ENCODE measurements at regions not wholly inside any gene's neighbourhood (a gene's known extent, or its start where the extent isn't known, plus 50 kb on each side); places are given as distances from the start of the nearest gene placed in this dataset.

DNA sequence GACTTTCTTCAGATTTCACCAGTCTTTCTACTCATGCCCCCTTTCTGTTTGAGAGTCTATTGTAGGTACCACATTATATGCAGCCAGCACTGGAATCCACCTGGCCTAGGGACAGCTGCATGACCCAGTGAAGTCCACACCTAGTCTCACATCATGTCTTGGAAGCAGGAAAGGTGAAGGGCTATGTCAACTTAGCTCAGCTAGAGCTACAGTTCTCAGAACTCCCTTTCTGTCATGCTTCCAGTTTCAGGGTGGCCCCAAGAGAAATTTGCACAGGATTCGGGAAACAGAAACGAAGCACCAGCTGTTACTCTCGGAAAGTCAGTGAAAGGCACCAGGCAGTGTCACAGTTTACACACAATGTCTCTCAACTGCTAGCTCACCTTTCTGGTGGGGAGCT is 51.6 kb upstream of the NLRP1 start:
- DNase-seq (ENCODE audit: low spot score) = no peak

- no peak for DNase-seq (ENCODE audit: low spot score)
Measured at GRCh38 chr17:5638596-5638995, 54.3 kb upstream of the NLRP1 start.

GRCh38 chr17:5640726-5641125 is 56.4 kb upstream of the NLRP1 start:
- no peak for DNase-seq (ENCODE audit: low spot score)

GRCh38 chr17:5642752-5643151 is 58.4 kb upstream of the NLRP1 start:
- DNase-seq (ENCODE audit: low spot score) = no peak

DNA sequence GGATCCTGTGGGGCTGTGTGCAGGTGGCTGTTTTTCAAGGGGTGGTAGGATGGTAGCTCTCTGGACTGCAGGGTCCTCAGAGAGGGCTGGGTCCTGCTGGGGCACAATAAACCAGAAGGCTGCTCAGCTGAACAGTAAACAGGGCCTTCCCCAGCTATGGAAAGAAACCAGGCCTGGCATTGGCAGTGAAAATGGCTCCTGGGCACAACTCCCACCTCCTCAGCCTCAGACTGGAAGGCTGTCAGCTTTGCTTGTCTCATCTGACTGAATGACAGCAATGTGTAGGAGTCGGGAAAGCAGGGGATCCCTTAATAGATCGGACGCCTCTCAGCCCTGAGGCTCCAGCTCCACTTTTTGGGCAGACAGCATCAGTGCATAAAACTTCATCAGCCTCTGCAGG is 59.8 kb upstream of the NLRP1 start:
- no peak for DNase-seq (ENCODE audit: low spot score)

DNA sequence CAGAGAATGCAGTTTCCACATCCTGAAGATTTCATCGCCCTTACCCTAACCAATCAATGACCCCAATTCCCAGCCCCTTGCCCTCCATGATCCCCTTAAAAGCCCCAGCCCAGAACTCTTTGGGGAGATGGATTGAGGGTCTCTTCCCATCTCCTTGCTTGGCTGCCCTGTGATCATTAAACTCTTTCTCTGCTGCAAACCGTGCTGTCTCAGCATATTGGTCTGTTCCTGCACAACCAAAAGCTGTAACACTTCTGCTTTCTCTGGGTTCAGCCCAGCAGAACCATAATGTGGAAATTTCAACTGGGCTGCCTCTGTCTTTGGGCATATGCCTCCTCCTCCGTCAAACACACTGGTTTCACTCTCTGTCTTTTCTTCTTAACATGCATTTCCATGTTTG is 67.0 kb upstream of the NLRP1 start:
- DNase-seq (ENCODE audit: low spot score) = no peak

- DNase-seq (ENCODE audit: low spot score) = no peak
Measured at GRCh38 chr17:5661491-5662125, 77.3 kb upstream of the NLRP1 start.

GRCh38 chr17:5662409-5663085 is 78.2 kb upstream of the NLRP1 start:
- no peak for DNase-seq (ENCODE audit: low spot score)

- DNase-seq (ENCODE audit: low spot score) = no peak
Measured at GRCh38 chr17:5665164-5665563, 80.9 kb upstream of the NLRP1 start.

GRCh38 chr17:5667871-5668270 is 83.6 kb upstream of the NLRP1 start:
- peak; percentile 8 for DNase-seq (ENCODE audit: low spot score)

DNA sequence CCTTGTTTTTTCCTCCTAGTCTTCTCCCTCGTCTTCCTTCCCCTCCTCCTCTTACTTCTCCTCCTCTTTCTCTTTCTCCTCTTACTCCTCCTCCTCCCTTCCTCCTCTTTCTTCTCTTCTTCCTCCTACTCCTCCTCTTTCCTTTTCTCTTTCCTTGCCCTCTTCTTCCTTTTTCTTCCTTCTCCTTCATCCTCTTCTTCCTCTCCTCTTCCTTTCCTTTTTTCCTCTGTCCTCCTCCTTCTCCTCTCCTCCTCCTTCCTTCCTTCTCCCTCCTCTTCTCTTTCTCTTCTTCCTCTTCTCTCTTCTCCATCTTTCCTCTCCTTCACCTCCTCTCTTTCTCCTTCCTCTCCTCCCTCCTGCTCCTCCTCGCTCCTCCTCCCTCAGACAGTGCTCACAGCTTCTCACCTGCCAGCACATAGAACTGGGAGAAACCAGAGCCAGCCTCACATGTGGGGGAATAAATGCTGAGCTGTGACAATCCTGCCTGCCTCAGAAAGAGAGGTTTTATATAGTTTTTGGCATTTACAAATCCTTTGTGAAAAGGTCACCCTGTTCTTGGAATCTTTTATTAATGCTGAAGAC is 84.3 kb upstream of the NLRP1 start:
- no peak for DNase-seq (ENCODE audit: low spot score)

DNA sequence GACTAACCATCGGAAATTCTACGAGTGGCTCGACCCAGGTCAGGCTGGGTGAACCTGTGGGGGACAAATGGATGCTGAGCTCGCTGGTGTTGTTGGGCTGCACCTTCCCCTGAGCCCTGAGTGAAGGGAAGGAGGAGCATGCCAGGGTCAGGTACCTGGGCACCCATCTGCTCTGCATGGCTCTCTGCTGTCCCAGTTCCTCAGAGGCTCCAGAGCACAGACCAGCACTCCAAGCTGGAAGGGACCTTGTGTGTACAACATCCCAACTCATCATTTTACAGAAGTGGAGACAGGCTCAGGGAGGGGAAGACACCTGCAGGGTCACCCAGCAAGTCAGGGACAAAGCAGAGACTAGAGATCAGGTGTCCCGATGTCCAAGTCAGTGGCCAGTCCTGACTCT is 84.9 kb upstream of the NLRP1 start:
- no peak for DNase-seq (ENCODE audit: low spot score)

- no peak for DNase-seq (ENCODE audit: low spot score)
Measured at GRCh38 chr17:5672141-5672540, 87.8 kb upstream of the NLRP1 start.

DNA sequence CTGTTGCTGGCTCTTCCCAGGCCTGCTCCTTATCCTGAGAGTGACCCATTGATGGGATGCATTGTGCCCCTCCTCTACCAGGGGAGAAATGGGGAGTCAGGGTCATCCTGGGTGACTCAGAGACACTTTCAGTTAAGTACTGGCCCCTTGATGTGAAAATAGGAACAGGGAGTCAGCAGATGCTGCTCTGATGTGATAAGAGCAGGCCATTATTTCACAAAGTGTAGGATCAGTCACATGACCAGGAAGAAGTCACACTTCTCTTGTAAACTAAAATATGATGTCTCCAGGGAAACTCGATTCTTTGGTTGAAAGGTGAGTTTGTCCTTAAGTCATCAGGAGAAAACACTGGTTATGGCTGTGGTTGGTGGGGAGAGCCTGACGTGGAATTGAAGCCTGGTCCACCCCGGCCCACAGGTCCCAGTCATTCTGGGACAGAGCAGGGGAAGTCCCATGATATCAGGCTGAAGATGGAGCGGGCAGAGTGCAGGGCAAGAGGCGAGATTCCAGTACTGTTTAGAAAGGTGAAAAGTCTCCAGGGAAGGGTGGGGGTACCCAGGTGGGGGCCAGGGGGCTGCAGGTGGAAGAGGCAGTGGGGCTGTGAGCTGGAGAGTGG is 88.6 kb upstream of the NLRP1 start:
- no peak for DNase-seq (ENCODE audit: low spot score)

GRCh38 chr17:5675625-5676421 is 91.5 kb upstream of the NLRP1 start:
- DNase-seq (ENCODE audit: low spot score) = no peak

- no peak for DNase-seq (ENCODE audit: low spot score)
Measured at GRCh38 chr17:5677620-5678019, 93.3 kb upstream of the NLRP1 start.

- no peak for DNase-seq (ENCODE audit: low spot score)
Measured at GRCh38 chr17:5678171-5678570, 93.9 kb upstream of the NLRP1 start.

- DNase-seq (ENCODE audit: low spot score) = no peak
Measured at GRCh38 chr17:5680766-5681165, 96.5 kb upstream of the NLRP1 start.

DNA sequence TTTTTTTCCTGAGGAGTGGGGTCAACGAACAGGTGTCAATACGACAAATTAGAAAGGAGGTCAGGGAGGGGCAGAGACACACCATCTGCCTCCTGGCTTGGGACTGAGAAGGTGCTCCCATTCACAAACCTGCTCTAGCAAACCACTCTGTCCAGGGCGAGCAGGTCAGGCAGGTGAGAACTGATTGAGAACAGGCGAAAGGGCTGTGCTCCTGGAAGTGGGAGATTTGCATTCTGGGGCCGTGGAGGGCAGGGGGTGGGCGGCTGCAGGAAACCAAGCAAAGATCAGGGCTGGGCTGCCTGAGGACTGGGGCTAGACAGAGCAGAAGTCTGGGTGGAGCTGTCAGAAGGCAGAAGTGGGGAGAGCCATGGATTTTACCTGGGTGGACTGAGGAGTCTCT is 98.9 kb upstream of the NLRP1 start:
- no peak for DNase-seq (ENCODE audit: low spot score)

DNA sequence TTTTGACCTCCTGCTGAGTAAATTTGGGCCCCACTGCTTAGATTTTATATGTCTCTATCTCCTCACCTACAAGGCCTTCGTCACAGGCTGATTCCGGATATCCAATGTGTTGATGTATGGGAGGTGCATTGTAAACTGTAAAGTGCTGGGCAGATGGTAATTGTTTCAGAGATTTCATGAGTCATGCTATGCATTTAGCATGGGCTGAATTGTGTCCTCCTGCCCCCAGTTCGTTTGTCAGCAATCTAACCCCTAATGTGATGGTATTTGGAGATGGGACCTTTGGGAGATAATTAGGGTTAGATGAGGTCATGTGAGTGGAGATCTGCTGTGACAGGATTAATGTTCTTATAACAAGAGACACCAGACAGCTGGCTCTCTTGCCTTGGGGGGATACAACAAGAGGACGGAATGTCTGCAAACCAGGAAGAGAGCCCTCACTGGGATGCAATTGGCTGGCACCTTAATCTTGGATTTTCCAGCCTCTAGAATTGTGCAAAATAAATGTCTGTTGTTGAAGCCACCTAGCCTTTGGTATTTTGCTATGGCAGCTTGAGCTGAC is 101.8 kb upstream of the NLRP1 start:
- DNase-seq (ENCODE audit: low spot score) = no peak

DNA sequence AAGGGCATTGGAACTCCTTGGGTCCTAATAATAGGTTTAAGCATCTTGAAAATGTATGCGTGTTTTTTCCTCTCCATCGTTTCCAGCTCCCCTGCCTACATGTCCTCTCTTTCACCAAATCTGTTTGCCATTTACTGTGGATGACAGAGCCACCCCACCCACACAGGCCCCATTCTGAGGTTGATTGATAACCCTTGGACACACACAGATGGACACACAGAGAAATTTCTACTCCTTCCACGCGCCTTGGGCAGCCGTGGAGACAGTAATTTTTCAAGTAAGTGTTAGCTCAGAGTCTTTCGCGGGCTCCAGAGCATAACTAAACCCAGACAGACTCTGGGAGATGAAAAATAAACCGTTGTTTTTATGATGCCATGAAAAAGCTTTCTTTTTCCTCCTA is 103.3 kb upstream of the NLRP1 start:
- no peak for DNase-seq (ENCODE audit: low spot score)

DNA sequence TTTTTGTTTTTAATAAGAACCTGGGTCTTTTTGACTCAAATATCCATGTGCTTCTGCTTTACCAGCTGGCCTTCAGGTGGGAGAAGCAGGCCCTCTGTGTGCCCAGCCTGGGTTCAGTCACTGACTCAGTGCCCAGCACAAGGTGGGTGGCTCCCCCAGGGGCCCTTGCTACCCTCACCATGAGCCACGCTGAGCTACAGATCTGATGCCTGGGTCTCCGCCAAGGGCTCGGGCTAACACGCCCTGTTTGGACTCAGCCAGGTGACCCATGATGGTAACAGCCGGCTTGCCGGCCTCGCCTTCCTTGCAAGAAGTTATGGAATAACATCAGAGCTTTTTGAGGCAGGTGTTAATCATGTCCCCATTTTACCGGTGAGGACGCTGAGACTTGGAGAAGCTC is 109.5 kb upstream of the NLRP1 start:
- no peak for DNase-seq (ENCODE audit: low spot score)

Measured in H4 (cell line).